ENCODE measurements at regions not wholly inside any gene's neighbourhood (a gene's known extent, or its start where the extent isn't known, plus 50 kb on each side); places are given as distances from the start of the nearest gene placed in this dataset.
"Not testable (repeated sequence)": the region's sequence is repeated elsewhere in the genome, so short reads cannot be mapped to it uniquely, and the experiment has no call there.

GRCh38 chr7:145143685-145144084 lies 307.8 kb upstream of the TPK1 start:
- in situ Hi-C loops (cut with MboI; ENCODE audit: low pct_unique_long_range_greater_than_20kb, low sequenced_read_pairs, unreplicated experiment): no loop called here
- TF ChIP-seq CTCF (IDR thresholded peaks at IDR 0.05; ENCODE audit: extremely low read depth, insufficient read depth, missing control alignments): no peak
- DNase-seq (ENCODE audit: low spot score): no peak

DNA sequence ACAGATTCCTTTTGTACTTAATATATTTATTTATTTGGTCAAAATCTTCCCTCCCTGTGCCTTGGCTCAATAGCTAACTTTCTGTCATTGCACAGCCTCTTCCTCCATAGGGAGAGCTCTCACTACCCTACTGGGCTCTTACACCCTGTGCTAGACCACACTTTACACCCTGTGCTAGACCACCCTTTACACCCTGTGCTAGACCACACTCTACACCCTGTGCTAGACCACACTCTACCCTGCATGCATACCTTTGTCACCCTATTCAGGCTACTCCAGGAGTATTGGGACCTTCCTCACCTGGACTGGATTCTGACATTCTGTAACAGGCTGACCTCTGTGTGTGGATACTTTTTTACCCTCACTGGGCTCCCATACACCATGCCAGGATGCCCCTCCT lies 298.5 kb upstream of the TPK1 start:
- TF ChIP-seq CTCF (IDR thresholded peaks at IDR 0.05; ENCODE audit: extremely low read depth, insufficient read depth, missing control alignments): no peak
- no peak for DNase-seq (ENCODE audit: low spot score)
- in situ Hi-C loops (cut with MboI; ENCODE audit: low pct_unique_long_range_greater_than_20kb, low sequenced_read_pairs, unreplicated experiment): no loop called here

DNA sequence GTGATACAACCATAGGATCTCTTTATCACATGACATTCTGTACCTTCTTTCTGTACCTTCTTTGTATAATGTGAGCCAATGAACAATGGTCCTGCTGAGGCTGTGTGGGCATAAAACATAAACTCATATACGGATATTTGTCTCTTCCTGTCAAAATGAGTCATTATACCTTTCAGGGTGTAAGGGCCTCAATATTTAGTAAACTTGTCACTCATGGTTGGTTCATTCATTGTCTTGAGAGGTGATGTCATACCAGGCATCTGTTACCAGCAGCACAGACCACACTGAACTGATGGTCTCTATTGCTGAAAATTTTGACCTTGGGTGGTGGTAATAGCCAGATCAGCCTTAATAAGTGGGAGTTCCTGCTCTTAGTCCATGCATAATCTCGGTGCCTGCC lies 287.6 kb upstream of the TPK1 start:
- TF ChIP-seq CTCF (IDR thresholded peaks at IDR 0.05; ENCODE audit: extremely low read depth, insufficient read depth, missing control alignments): no peak
- in situ Hi-C loops (cut with MboI; ENCODE audit: low pct_unique_long_range_greater_than_20kb, low sequenced_read_pairs, unreplicated experiment): no loop called here
- DNase-seq (ENCODE audit: low spot score): no peak

DNA sequence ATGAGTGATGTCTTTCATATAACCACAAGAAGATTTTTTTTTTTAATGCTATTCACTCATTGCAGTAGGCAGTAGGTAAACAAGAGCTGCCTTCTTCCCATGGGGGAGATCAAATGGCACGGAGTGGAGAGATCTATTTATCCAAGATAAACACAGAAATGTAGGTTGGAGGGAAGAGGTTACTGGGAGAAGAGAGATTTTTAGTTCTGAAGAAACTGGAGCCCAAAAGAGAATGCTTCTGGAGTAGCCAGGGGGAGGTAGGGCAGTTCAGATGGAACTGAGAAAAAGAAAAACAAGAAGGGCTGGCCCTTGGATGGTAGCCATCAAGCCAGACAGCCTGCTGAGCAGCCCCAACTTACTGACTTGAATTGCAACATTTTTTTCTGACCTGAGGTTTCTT lies 270.1 kb upstream of the TPK1 start:
- in situ Hi-C loops (cut with MboI; ENCODE audit: low pct_unique_long_range_greater_than_20kb, low sequenced_read_pairs, unreplicated experiment): no loop called here
- TF ChIP-seq CTCF (IDR thresholded peaks at IDR 0.05; ENCODE audit: extremely low read depth, insufficient read depth, missing control alignments): no peak
- DNase-seq (ENCODE audit: low spot score): no peak

DNA sequence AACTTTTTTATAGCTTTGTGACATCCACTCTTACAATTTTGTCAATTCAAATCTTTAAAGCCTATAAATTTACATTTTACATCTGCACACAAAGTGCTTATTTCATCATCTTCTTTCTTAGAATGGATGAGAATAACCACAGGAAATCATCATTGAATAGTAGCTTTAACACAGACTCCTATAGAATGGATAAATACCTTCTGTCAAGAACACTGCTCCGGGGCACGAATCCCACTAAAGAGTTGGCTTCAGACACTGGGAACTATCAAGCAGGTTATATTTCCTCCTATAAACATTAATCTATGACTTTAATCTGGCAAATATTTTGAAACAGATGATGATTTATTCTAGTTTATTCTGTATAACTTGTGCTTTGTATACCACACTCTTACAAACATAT lies 269.7 kb upstream of the TPK1 start:
- no peak for DNase-seq (ENCODE audit: low spot score)
- no peak for TF ChIP-seq CTCF (IDR thresholded peaks at IDR 0.05; ENCODE audit: extremely low read depth, insufficient read depth, missing control alignments)
- in situ Hi-C loops (cut with MboI; ENCODE audit: low pct_unique_long_range_greater_than_20kb, low sequenced_read_pairs, unreplicated experiment): no loop called here

DNA sequence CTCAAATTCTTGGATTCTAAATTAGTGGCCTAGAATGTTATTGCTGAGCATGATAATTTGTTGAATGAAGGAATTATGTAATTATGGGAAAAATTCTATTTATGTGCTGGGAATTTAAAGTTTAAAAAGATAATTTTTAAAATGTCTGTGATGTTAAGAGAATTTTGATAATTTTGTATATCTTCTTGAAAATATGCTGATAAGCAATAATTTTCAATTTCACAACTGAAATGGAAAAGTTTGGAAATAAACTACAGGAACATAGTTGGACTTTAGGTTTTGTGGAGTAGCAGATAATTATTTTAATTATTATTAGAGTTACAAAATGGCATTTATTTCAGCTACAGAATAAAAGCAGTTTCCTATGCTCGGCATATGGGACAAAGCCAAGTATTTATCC lies 268.5 kb upstream of the TPK1 start:
- DNase-seq (ENCODE audit: low spot score): no peak
- no peak for TF ChIP-seq CTCF (IDR thresholded peaks at IDR 0.05; ENCODE audit: extremely low read depth, insufficient read depth, missing control alignments)
- in situ Hi-C loops (cut with MboI; ENCODE audit: low pct_unique_long_range_greater_than_20kb, low sequenced_read_pairs, unreplicated experiment): no loop called here

- DNase-seq (ENCODE audit: low spot score); in situ Hi-C loops (cut with MboI; ENCODE audit: low pct_unique_long_range_greater_than_20kb, low sequenced_read_pairs, unreplicated experiment): not testable (repeated sequence)
Observed at GRCh38 chr7:145102199-145102598, 266.3 kb upstream of the TPK1 start.

Data from GM13977 (cell line).